Body of pancreas (tissue), 4 donors: ENCODE measurements at regions not wholly inside any gene's neighbourhood (a gene's known extent, or its start where the extent isn't known, plus 50 kb on each side); places are given as distances from the start of the nearest gene placed in this dataset.
A peak's percentile ranks its signal among the peaks of the same experiment; 100 is the strongest.

Source experiments
- ATAC-seq: fragments of 150-250 bp; one replicate; pipeline ENCODE4 v1.9.1; 2016
- DNase-seq, 4 donors: peaks; one replicate each; pipeline ENCODE4 v3.0.0-alpha.2; 2019
- H3K27ac ChIP-seq, 4 donors: fragments of 200-600 bp; sonication (generic); 1 replicate in 3 of 4; 2 replicates in 1 of 4; pipeline versions ENCODE4 v1.5.1 to v1.6.1; 2016 to 2019; ENCODE audit warnings: mild to moderate bottlenecking in 1 of 4, mixed read lengths in 1 of 4, moderate library complexity in 1 of 4
- H3K27me3 ChIP-seq, 2 donors: fragments of 200-600 bp; sonication (generic); one replicate each; pipeline ENCODE4 v1.6.0; 2016; ENCODE audit warnings: mild to moderate bottlenecking in 1 of 2
- H3K36me3 ChIP-seq, 2 donors: fragments of 200-600 bp; sonication (generic); replicated peaks in 1 of 2; 2 replicates each; pipeline ENCODE4 v1.5.1; 2016; ENCODE audit warnings: low read depth in 2 of 2; ENCODE audit not compliant: insufficient read depth in 1 of 2
- H3K4me1 ChIP-seq: fragments of 200-600 bp; sonication (generic); one replicate; pipeline ENCODE4 v1.6.0; 2016
- H3K4me3 ChIP-seq, 2 donors: fragments of 200-600 bp; sonication (generic); 1 replicate in 1 of 2; 2 replicates in 1 of 2; pipeline ENCODE4 v1.5.1; 2016 to 2019
- H3K9me3 ChIP-seq, 3 donors: fragments of 200-600 bp; sonication (generic); 1 replicate in 2 of 3; 2 replicates in 1 of 3; pipeline ENCODE4 v1.5.1; 2016
- CTCF ChIP-seq, 7 experiments: fragments of 450-650 bp in 4 of 7; fragments of 200-600 bp in 3 of 7; sonication (generic) in 3 of 7; IDR thresholded peaks; one replicate each; pipeline ENCODE4 v1.5.1; 2016 to 2019; ENCODE audit warnings: antibody characterized with exemption in 7 of 7
- POLR2A ChIP-seq, 3 donors: fragments of 450-650 bp; IDR thresholded peaks; one replicate each; pipeline ENCODE4 v1.6.1; 2016; ENCODE audit warnings: antibody characterized with exemption in 3 of 3, mild to moderate bottlenecking in 2 of 3
- WGBS, 2 donors: methylation state at CpG; one replicate each; pipeline ENCODE4 v1.1.5; 2017; 5-methylcytosine and 5-hydroxymethylcytosine counted together
- intact Hi-C: fragments of 100-400 bp; cut with DNase I; formaldehyde crosslinking; loops from one replicate; pipeline ENCODE4 v1.15.1; 2023

GRCh38 chr20:6583134-6583738, 184.2 kb upstream of the BMP2 start:
- whole genome bisulfite sequencing, 2 donors, result 54 to 55% methylated on average over 6 of the region's 6 CpGs
- peak; percentile 83 for ATAC-seq
- TF ChIP-seq POLR2A (IDR thresholded peaks at IDR 0.05) (no peak), CTCF (IDR thresholded peaks at IDR 0.05) (peak; percentile 50 to 83 (median 79))

GRCh38 chr20:6582449-6582848, 185.0 kb upstream of the BMP2 start:
- Histone ChIP-seq H3K4me3 (no peak overlapping the region), H3K9me3 (no peaks in the 10 kb centered on the region), H3K4me1 (no peaks in the 10 kb centered on the region), H3K36me3 (no peaks in the 10 kb centered on the region), H3K27ac (no peak overlapping the region), H3K27me3 (no peaks in the 10 kb centered on the region)
- DNase-seq (no peak), ATAC-seq (no peak)
- WGBS, 2 donors, result 48 to 52% methylated on average over 2 of the region's 2 CpGs
- intact Hi-C loops, result no loop called here
- TF ChIP-seq POLR2A (IDR thresholded peaks at IDR 0.05) (no peak), CTCF (IDR thresholded peaks at IDR 0.05) (no peak)

More at GRCh38 chr20:6583134-6583738, 184.2 kb upstream of the BMP2 start:
- no peaks in the 10 kb centered on the region for H3K9me3 ChIP-seq
- intact Hi-C loops, result no loop called here
- H3K4me1 ChIP-seq, result no peaks in the 10 kb centered on the region
- DNase-seq, result peak; percentile 46 to 72 (median 68)
- H3K36me3 ChIP-seq, result no peaks in the 10 kb centered on the region
- H3K4me3 ChIP-seq, result no peak overlapping the region
- no peaks in the 10 kb centered on the region for H3K27me3 ChIP-seq
- no peak overlapping the region for H3K27ac ChIP-seq

- Histone ChIP-seq H3K27me3 (no peaks in the 10 kb centered on the region), H3K4me3 (no peak overlapping the region), H3K36me3 (no peaks in the 10 kb centered on the region), H3K27ac (no peak overlapping the region), H3K9me3 (no peaks in the 10 kb centered on the region), H3K4me1 (peaks cover 8% of the 10 kb centered on the region)
- DNase-seq, result no peak
- TF ChIP-seq CTCF (IDR thresholded peaks at IDR 0.05) (no peak), POLR2A (IDR thresholded peaks at IDR 0.05) (no peak)
- 56 to 62% methylated on average over 4 of the region's 4 CpGs for WGBS, 2 donors
- intact Hi-C loops, result no loop called here
- ATAC-seq, result no peak
Observed at GRCh38 chr20:6580486-6580885, 187.0 kb upstream of the BMP2 start.

GRCh38 chr20:6579824-6580223, 187.7 kb upstream of the BMP2 start:
- H3K27me3 ChIP-seq, result no peaks in the 10 kb centered on the region
- 66 to 72% methylated on average over 3 of the region's 3 CpGs for WGBS, 2 donors

More at GRCh38 chr20:6579824-6580223, 187.7 kb upstream of the BMP2 start:
- Histone ChIP-seq H3K9me3 (no peaks in the 10 kb centered on the region), H3K4me3 (no peak overlapping the region), H3K4me1 (peaks cover 8% of the 10 kb centered on the region), H3K27ac (no peak overlapping the region), H3K36me3 (no peaks in the 10 kb centered on the region)
- ATAC-seq (no peak), DNase-seq (no peak)
- TF ChIP-seq POLR2A (IDR thresholded peaks at IDR 0.05) (no peak), CTCF (IDR thresholded peaks at IDR 0.05) (no peak)
- intact Hi-C loops, result no loop called here
